OCI-LY7 (cell line): ENCODE measurements at regions not wholly inside any gene's neighbourhood (a gene's known extent, or its start where the extent isn't known, plus 50 kb on each side); places are given as distances from the start of the nearest gene placed in this dataset.

ENCODE experiments used
- BruUV-seq: library from RNA; stranded (reverse); fragments of 400-500 nt; replicated peaks from 2 replicates; lab custom pipeline; 2021; lab: Mats Ljungman, UMichigan
- CTCF ChIA-PET: fragments of 300-600 bp; sonication (Branson Sonifier 250); formaldehyde crosslinking; loops from one replicate; lab custom pipeline; 2022; ENCODE audit warnings: antibody characterized with exemption; ENCODE audit not compliant: unreplicated experiment; lab: Charles Lee
- POLR2A ChIA-PET: fragments of 300-600 bp; sonication (Branson Sonifier 250); formaldehyde crosslinking; loops from one replicate; lab custom pipeline; 2022; ENCODE audit warnings: antibody characterized with exemption; lab: Charles Lee
- DNase-seq: peaks from one replicate; pipeline ENCODE4 v3.0.0-alpha.2; 2015; ENCODE audit warnings: low spot score
- H2AFZ ChIP-seq: fragments of 200-600 bp; sonication (generic), shearing (Covaris generic); 2 replicates; pipeline ENCODE4 v1.6.1; 2014; ENCODE audit warnings: mild to moderate bottlenecking, antibody characterized with exemption, low read length, moderate library complexity
- H3K27ac ChIP-seq: fragments of 200-600 bp; sonication (generic); 2 replicates; pipeline ENCODE4 v1.5.1; 2014; ENCODE audit warnings: mixed run types, low read depth, mild to moderate bottlenecking, moderate library complexity, low read length, inconsistent platforms; ENCODE audit not compliant: poor library complexity, severe bottlenecking
- H3K36me3 ChIP-seq: fragments of 200-600 bp; sonication (generic); 2 replicates; pipeline ENCODE4 v1.6.1; 2014; ENCODE audit warnings: mild to moderate bottlenecking, antibody characterized with exemption, low read length, moderate library complexity, mixed read lengths; ENCODE audit not compliant: insufficient read depth
- H3K4me1 ChIP-seq: fragments of 200-600 bp; sonication (generic); 2 replicates; pipeline ENCODE4 v1.5.1; 2014; ENCODE audit warnings: mild to moderate bottlenecking, low read length; ENCODE audit not compliant: insufficient read depth, poor library complexity, severe bottlenecking
- H3K4me2 ChIP-seq: fragments of 200-600 bp; sonication (generic); 2 replicates; pipeline ENCODE4 v1.6.1; 2014; ENCODE audit warnings: mild to moderate bottlenecking, low read length
- H3K4me3 ChIP-seq: fragments of 200-600 bp; sonication (generic); 2 replicates; pipeline ENCODE4 v1.5.1; 2014; ENCODE audit warnings: mild to moderate bottlenecking, low read depth, low read length; ENCODE audit not compliant: poor library complexity, severe bottlenecking
- H3K79me2 ChIP-seq: fragments of 200-600 bp; sonication (generic); 2 replicates; pipeline ENCODE4 v1.6.1; 2016; ENCODE audit warnings: low read depth, mild to moderate bottlenecking, low read length, moderate library complexity, mixed read lengths; ENCODE audit not compliant: insufficient read depth
- H3K9me2 ChIP-seq: fragments of 200-600 bp; sonication (generic); 2 replicates; pipeline ENCODE4 v1.6.1; 2016; ENCODE audit warnings: mild to moderate bottlenecking, low read length, mixed read lengths; ENCODE audit not compliant: insufficient read depth
- H3K9me3 ChIP-seq: fragments of 200-600 bp; sonication (generic); 2 replicates; pipeline ENCODE4 v1.6.1; 2014; ENCODE audit warnings: mild to moderate bottlenecking, mixed run types, low read length, mixed read lengths
- H4K20me1 ChIP-seq: fragments of 200-600 bp; sonication (generic); 2 replicates; pipeline ENCODE4 v1.6.1; 2014; ENCODE audit warnings: mild to moderate bottlenecking, antibody characterized with exemption, low read length, moderate library complexity, mixed read lengths; ENCODE audit not compliant: insufficient read depth
- CTCF ChIP-seq: fragments of 200-600 bp; sonication (generic); conservative IDR thresholded peaks from 2 replicates; pipeline ENCODE4 v1.5.1; 2014; ENCODE audit warnings: mild to moderate bottlenecking, antibody characterized with exemption, low read length, moderate library complexity, mixed read lengths
- EZH2phosphoT487 ChIP-seq: fragments of 200-600 bp; sonication (generic); IDR thresholded peaks from 2 replicates; pipeline ENCODE4 v1.6.1; 2018; ENCODE audit warnings: low read depth, borderline replicate concordance, mild to moderate bottlenecking, mixed run types, antibody characterized with exemption, low read length, moderate library complexity, mixed read lengths
- intact Hi-C: fragments of 100-400 bp; cut with micrococcal nuclease; formaldehyde crosslinking; loops from one replicate; pipeline ENCODE4 v1.10.0; 2022; ENCODE audit not compliant: unreplicated experiment

GRCh38 chr3:94185753-94186152, 122.9 kb downstream of the NSUN3 start:
- Histone ChIP-seq H2AFZ (no peak overlapping the region), H3K4me3 (no peak overlapping the region), H3K79me2 (no peaks in the 10 kb centered on the region), H3K9me3 (no peaks in the 10 kb centered on the region), H3K36me3 (no peaks in the 10 kb centered on the region), H3K9me2 (no peaks in the 10 kb centered on the region), H3K4me2 (no peak overlapping the region), H4K20me1 (no peaks in the 10 kb centered on the region), H3K4me1 (no peaks in the 10 kb centered on the region), H3K27ac (no peak overlapping the region)
- ChIA-PET CTCF (no interaction called here), POLR2A (no interaction called here)
- TF ChIP-seq EZH2phosphoT487 (no peak), CTCF (no peak)
- no TSS peak for BruUV-seq
- DNase-seq: no peak
- intact Hi-C loops: no loop called here

DNA sequence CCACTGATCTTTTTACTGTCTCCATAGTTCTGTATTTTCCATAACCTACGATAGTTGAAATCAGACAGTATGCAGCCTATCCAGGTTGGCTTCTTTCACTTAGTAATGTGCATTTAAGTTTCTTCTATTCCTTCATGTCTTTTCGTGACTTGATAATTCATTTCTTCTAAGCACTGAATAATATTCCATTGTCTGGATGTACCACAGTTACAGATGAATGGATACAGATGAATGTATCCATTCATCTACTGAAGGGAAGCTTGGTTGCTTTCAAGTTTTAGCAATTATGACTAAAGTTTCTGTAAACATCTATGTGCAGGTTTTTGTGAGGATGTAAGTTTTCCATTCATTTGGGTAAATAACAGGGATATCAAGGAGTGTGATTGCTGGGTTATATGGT, 124.8 kb downstream of the NSUN3 start:
- no peaks in the 10 kb centered on the region for H3K4me1 ChIP-seq
- no peaks in the 10 kb centered on the region for H3K79me2 ChIP-seq
- no peaks in the 10 kb centered on the region for H3K9me2 ChIP-seq
- H3K36me3 ChIP-seq: no peaks in the 10 kb centered on the region
- no peak overlapping the region for H3K4me3 ChIP-seq
- no peak for TF ChIP-seq EZH2phosphoT487
- TF ChIP-seq CTCF: no peak
- H2AFZ ChIP-seq: no peak overlapping the region
- no TSS peak for BruUV-seq
- no peak overlapping the region for H3K27ac ChIP-seq
- H3K4me2 ChIP-seq: no peak overlapping the region
- ChIA-PET POLR2A (no interaction called here), CTCF (no interaction called here)
- intact Hi-C loops: no loop called here
- H3K9me3 ChIP-seq: no peaks in the 10 kb centered on the region
- no peaks in the 10 kb centered on the region for H4K20me1 ChIP-seq
- no peak for DNase-seq

DNA sequence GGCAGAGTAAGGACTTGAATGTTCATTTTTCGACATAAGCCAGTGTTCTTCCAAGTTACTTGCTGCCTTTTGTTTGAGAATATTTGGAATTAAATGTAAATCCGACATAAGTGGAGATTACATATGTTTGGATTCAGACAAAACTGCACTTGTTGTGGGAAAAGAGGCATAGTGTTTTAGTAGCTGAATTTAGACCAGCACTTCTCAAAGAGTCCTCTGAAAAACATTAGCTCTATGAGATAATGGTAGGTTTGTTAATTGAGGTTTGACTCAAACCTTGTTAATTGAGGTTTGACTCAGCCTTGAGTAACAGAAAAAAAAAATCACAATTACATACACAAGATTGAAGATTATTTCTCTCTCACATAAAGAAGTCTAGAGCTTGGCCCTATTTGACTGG, 132.5 kb downstream of the NSUN3 start:
- H2AFZ ChIP-seq: no peak overlapping the region
- no peaks in the 10 kb centered on the region for H3K79me2 ChIP-seq
- H3K27ac ChIP-seq: no peak overlapping the region
- intact Hi-C loops: no loop called here
- H3K4me3 ChIP-seq: no peak overlapping the region
- H3K4me1 ChIP-seq: no peaks in the 10 kb centered on the region
- no peaks in the 10 kb centered on the region for H3K9me2 ChIP-seq
- no peak for TF ChIP-seq CTCF
- TF ChIP-seq EZH2phosphoT487: no peak
- ChIA-PET POLR2A (no interaction called here), CTCF (no interaction called here)
- H3K36me3 ChIP-seq: no peaks in the 10 kb centered on the region
- no peaks in the 10 kb centered on the region for H3K9me3 ChIP-seq
- H3K4me2 ChIP-seq: no peak overlapping the region
- no peaks in the 10 kb centered on the region for H4K20me1 ChIP-seq
- BruUV-seq: no TSS peak
- no peak for DNase-seq
